Endothelial cell of umbilical vein (primary cell): ENCODE measurements at regions not wholly inside any gene's neighbourhood (a gene's known extent, or its start where the extent isn't known, plus 50 kb on each side); places are given as distances from the start of the nearest gene placed in this dataset.

Source experiments
- BruUV-seq: library from RNA; stranded (reverse); fragments of 400-500 nt; replicated peaks from 2 replicates; lab custom pipeline; 2021; lab: Mats Ljungman, UMichigan
- CTCF ChIA-PET: fragments of 300-600, 350-600 bp; sonication (Branson Sonifier 250); formaldehyde crosslinking; loops from one replicate; lab custom pipeline; 2021; ENCODE audit warnings: antibody characterized with exemption, inconsistent platforms; lab: Charles Lee
- POLR2A ChIA-PET: fragments of 300-600, 350-600 bp; sonication (Branson Sonifier 250); formaldehyde crosslinking; loops from one replicate; lab custom pipeline; 2021; ENCODE audit warnings: antibody characterized with exemption, inconsistent platforms; lab: Charles Lee
- DNase-seq: peaks from one replicate; pipeline ENCODE4 v3.0.0-alpha.2; 2011; ENCODE audit warnings: low read depth, low spot score
- FAIRE-seq: peaks from 2 replicates; lab custom pipeline; 2011; peaks lifted over from hg19 to GRCh38; lab: Jason Lieb, UNC
- H2AFZ ChIP-seq: 2 replicates; pipeline ENCODE4 v1.6.0; 2012; ENCODE audit warnings: low read depth, low read length, control low read depth, inconsistent platforms
- H3K27ac ChIP-seq: 2 replicates; pipeline ENCODE4 v1.5.1; 2011; ENCODE audit warnings: low read depth, mild to moderate bottlenecking, control low read depth, low read length, moderate library complexity; ENCODE audit not compliant: insufficient read depth
- H3K27me3 ChIP-seq, 2 experiments: 2 replicates each; pipeline versions ENCODE4 v1.6.0 to v1.6.1; 2011; ENCODE audit warnings: low read length in 2 of 2, mixed read lengths in 1 of 2; ENCODE audit not compliant: control insufficient read depth in 2 of 2, insufficient read depth in 2 of 2
- H3K36me3 ChIP-seq, 2 experiments: 2 replicates in 1 of 2; 3 replicates in 1 of 2; pipeline ENCODE4 v1.5.1; 2011; ENCODE audit warnings: low read length in 2 of 2, mild to moderate bottlenecking in 1 of 2, moderate library complexity in 1 of 2; ENCODE audit not compliant: control insufficient read depth in 2 of 2, insufficient read depth in 2 of 2; ENCODE audit errors: extremely low read depth in 1 of 2
- H3K4me1 ChIP-seq: 3 replicates; pipeline ENCODE4 v1.5.1; 2011; ENCODE audit warnings: mild to moderate bottlenecking, low read length; ENCODE audit not compliant: control insufficient read depth, insufficient read depth; ENCODE audit errors: extremely low read depth
- H3K4me2 ChIP-seq: 2 replicates; pipeline ENCODE4 v1.6.1; 2011; ENCODE audit warnings: low read length, control low read depth, mixed read lengths; ENCODE audit not compliant: insufficient read depth
- H3K4me3 ChIP-seq, 3 experiments: fragments of 200-600 bp in 1 of 3; sonication (generic), shearing (Covaris generic) in 1 of 3; replicated peaks in 1 of 3; 2 replicates each; pipeline ENCODE4 v1.5.1; 2011 to 2016; ENCODE audit warnings: control low read depth in 3 of 3, low read length in 3 of 3, mild to moderate bottlenecking in 2 of 3, inconsistent platforms in 1 of 3, low read depth in 1 of 3, moderate library complexity in 1 of 3; ENCODE audit not compliant: insufficient read depth in 1 of 3
- H3K79me2 ChIP-seq: 2 replicates; pipeline ENCODE4 v1.6.0; 2012; ENCODE audit warnings: low read length, inconsistent platforms; ENCODE audit not compliant: control insufficient read depth, insufficient read depth
- H3K9ac ChIP-seq: replicated peaks from 2 replicates; pipeline ENCODE3; 2011; ENCODE audit warnings: low read length, control low read depth; ENCODE audit not compliant: insufficient read depth; ENCODE audit errors: extremely low read depth
- H3K9me1 ChIP-seq: replicated peaks from 3 replicates; pipeline ENCODE4 v1.6.0; 2011; ENCODE audit warnings: mild to moderate bottlenecking, low read length; ENCODE audit not compliant: control insufficient read depth, insufficient read depth; ENCODE audit errors: extremely low read depth
- H3K9me3 ChIP-seq: replicated peaks from 2 replicates; pipeline ENCODE4 v1.5.1; 2012; ENCODE audit warnings: low read length, inconsistent platforms; ENCODE audit not compliant: control insufficient read depth, insufficient read depth
- H4K20me1 ChIP-seq: replicated peaks from 2 replicates; pipeline ENCODE3; 2011; ENCODE audit warnings: mild to moderate bottlenecking, low read length; ENCODE audit not compliant: control insufficient read depth, insufficient read depth; ENCODE audit errors: extremely low read depth
- CTCF ChIP-seq, 2 donors: IDR thresholded peaks; 1 replicate in 1 of 2; 2 replicates in 1 of 2; pipeline ENCODE4 v1.5.1; 2011; ENCODE audit warnings: low read length in 2 of 2, mild to moderate bottlenecking in 2 of 2, moderate library complexity in 2 of 2, control low read depth in 1 of 2, inconsistent platforms in 1 of 2, low read depth in 1 of 2; ENCODE audit not compliant: insufficient read depth in 1 of 2; ENCODE audit errors: extremely low read depth in 1 of 2
- EZH2 ChIP-seq: IDR thresholded peaks from 2 replicates; pipeline ENCODE4 v1.6.1; 2012; ENCODE audit warnings: borderline replicate concordance, low read depth, mild to moderate bottlenecking, moderate library complexity, low read length, inconsistent platforms; ENCODE audit not compliant: severe bottlenecking
- FOS ChIP-seq: IDR thresholded peaks from 2 replicates; pipeline ENCODE4 v1.6.1; 2011; ENCODE audit warnings: mild to moderate bottlenecking, low read length, moderate library complexity, borderline replicate concordance; ENCODE audit not compliant: insufficient read depth
- GATA2 ChIP-seq: IDR thresholded peaks from 2 replicates; pipeline ENCODE4 v1.7.0; 2011; ENCODE audit warnings: low read depth, mild to moderate bottlenecking, moderate library complexity, mixed read lengths, low read length; ENCODE audit not compliant: insufficient read length, insufficient read depth
- JUN ChIP-seq: IDR thresholded peaks from 2 replicates; pipeline ENCODE4 v1.6.1; 2011; ENCODE audit warnings: borderline replicate concordance, low read depth; ENCODE audit not compliant: insufficient read length, insufficient read depth
- MAX ChIP-seq: IDR thresholded peaks from 2 replicates; pipeline ENCODE4 v1.6.1; 2011; ENCODE audit not compliant: insufficient read depth, insufficient read length
- MYC ChIP-seq: IDR thresholded peaks from one replicate; pipeline ENCODE4 v1.6.1; 2011; ENCODE audit warnings: mild to moderate bottlenecking, low read depth, low read length
- POLR2A ChIP-seq: IDR thresholded peaks from 2 replicates; pipeline ENCODE4 v1.6.1; 2012; ENCODE audit warnings: low read depth, mild to moderate bottlenecking, control low read depth, low read length
- POLR2AphosphoS5 ChIP-seq: IDR thresholded peaks from 2 replicates; pipeline ENCODE4 v1.6.1; 2012; ENCODE audit warnings: low read depth, mild to moderate bottlenecking, control low read depth, low read length, moderate library complexity; ENCODE audit not compliant: insufficient read depth
- dilution Hi-C: fragments of 300-500 bp; cut with MboI; formaldehyde crosslinking; loops from one replicate; pipeline ENCODE4 v1.15.0; 2019; ENCODE audit warnings: low sequenced_read_pairs; ENCODE audit not compliant: extremely low pct_ligation_motif_present
- intact Hi-C: fragments of 100-400 bp; cut with micrococcal nuclease; formaldehyde crosslinking; loops from one replicate; pipeline ENCODE4 v1.10.0; 2022

GRCh38 chr21:15190412-15190811 is 125.6 kb upstream of the NRIP1 start:
- Histone ChIP-seq H3K36me3 (no peaks in the 10 kb centered on the region), H3K27ac (no peak overlapping the region), H3K27me3 (no peaks in the 10 kb centered on the region), H3K9me1 (no peaks in the 10 kb centered on the region), H3K9me3 (no peaks in the 10 kb centered on the region), H3K4me2 (no peak overlapping the region), H3K4me3 (no peak overlapping the region), H4K20me1 (no peaks in the 10 kb centered on the region), H3K79me2 (no peaks in the 10 kb centered on the region), H2AFZ (no peak overlapping the region), H3K4me1 (no peaks in the 10 kb centered on the region), H3K9ac (no peak overlapping the region)
- POLR2A ChIA-PET = no interaction called here
- CTCF ChIA-PET = no interaction called here
- TF ChIP-seq MAX (no peak), CTCF (IDR thresholded peaks at IDR 0.05; ENCODE audit: extremely low read depth in 1 of 2, insufficient read depth in 1 of 2, low read depth in 1 of 2, low read length in 2 of 2) (no peak), POLR2A (no peak), JUN (no peak), MYC (no peak), GATA2 (no peak), POLR2AphosphoS5 (no peak), EZH2 (no peak), FOS (no peak)
- intact Hi-C loops (loop anchor here (10.0 kb wide), 1 partner anchor 326 kb away; no protein-coding TSS in a partner anchor), dilution Hi-C loops (no loop called here)
- DNase-seq = no peak
- FAIRE-seq = no peak
- BruUV-seq = no TSS peak
